ENCODE measurements at regions not wholly inside any gene's neighbourhood (a gene's known extent, or its start where the extent isn't known, plus 50 kb on each side); places are given as distances from the start of the nearest gene placed in this dataset.

DNA sequence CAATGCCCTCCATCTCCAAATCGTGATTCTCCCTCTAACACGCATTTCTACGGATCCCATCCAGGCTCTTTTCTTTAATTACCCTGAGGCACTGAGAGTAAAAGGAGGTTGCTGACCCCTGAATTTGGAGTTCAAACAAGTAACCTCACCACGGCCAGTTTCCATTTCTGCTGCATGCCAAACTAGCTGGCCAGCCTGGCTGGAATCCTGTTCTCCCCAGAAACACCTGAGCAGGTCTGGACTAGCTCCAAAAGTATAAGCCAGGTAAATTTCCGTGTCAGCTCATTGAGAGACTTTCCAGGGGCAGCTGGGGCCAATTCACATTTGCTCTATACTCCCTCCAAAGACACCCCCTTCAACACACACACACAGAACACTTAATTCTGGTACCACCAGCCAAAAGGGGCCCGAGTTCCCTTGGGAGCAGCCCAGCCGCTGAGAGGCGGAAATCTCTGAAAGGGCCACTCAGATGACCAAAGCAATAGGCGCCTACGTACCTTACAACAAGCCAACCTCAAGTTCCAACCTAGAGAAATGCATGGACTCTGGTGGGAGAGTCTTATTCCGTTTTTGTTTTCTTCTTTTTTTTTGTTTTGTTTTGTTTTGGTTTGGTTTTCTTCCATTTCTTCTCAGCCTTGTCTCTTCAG, 131.4 kb downstream of the NDUFA12 start:
- Histone ChIP-seq H3K27ac (ENCODE audit: low read length) (no peak overlapping the region), H3F3A (ENCODE audit: insufficient read depth, low read length, poor library complexity, severe bottlenecking) (no peaks in the 10 kb centered on the region), H3K36me3 (ENCODE audit: insufficient read depth, low read length) (no peaks in the 10 kb centered on the region), H4K20me1 (ENCODE audit: insufficient read depth) (no peaks in the 10 kb centered on the region), H3K9me3 (ENCODE audit: low read length) (no peaks in the 10 kb centered on the region), H3K9me2 (ENCODE audit: insufficient read depth, low read length) (no peaks in the 10 kb centered on the region), H3K4me2 (ENCODE audit: low read length) (no peak overlapping the region), H3K4me3 (ENCODE audit: low read length) (no peak overlapping the region), H3K9ac (ENCODE audit: low read length) (no peak overlapping the region), H2AFZ (ENCODE audit: low read depth, low read length) (no peak overlapping the region), H3K79me2 (replicated peaks; ENCODE audit: insufficient read depth, low read length) (no peaks in the 10 kb centered on the region), H3K27me3 (ENCODE audit: insufficient read depth, low read depth, low read length) (peaks cover 55% of the 10 kb centered on the region)
- no peak for TF ChIP-seq TAF1 (IDR thresholded peaks at IDR 0.05; ENCODE audit: low read depth)
- TF ChIP-seq, protein P1, sequence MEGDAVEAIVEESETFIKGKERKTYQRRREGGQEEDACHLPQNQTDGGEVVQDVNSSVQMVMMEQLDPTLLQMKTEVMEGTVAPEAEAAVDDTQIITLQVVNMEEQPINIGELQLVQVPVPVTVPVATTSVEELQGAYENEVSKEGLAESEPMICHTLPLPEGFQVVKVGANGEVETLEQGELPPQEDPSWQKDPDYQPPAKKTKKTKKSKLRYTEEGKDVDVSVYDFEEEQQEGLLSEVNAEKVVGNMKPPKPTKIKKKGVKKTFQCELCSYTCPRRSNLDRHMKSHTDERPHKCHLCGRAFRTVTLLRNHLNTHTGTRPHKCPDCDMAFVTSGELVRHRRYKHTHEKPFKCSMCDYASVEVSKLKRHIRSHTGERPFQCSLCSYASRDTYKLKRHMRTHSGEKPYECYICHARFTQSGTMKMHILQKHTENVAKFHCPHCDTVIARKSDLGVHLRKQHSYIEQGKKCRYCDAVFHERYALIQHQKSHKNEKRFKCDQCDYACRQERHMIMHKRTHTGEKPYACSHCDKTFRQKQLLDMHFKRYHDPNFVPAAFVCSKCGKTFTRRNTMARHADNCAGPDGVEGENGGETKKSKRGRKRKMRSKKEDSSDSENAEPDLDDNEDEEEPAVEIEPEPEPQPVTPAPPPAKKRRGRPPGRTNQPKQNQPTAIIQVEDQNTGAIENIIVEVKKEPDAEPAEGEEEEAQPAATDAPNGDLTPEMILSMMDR (IDR thresholded peaks at IDR 0.05; ENCODE audit: poor library complexity, severe bottlenecking): no peak
- TF ChIP-seq MXI1 (conservative IDR thresholded peaks at IDR 0.05; ENCODE audit: poor library complexity, severe bottlenecking): no peak
- TF ChIP-seq POLR2AphosphoS5 (IDR thresholded peaks at IDR 0.05): no peak
- TF ChIP-seq EZH2 (IDR thresholded peaks at IDR 0.05; ENCODE audit: borderline replicate concordance, insufficient read depth, low read length, poor library complexity, severe bottlenecking): no peak
- no peak for TF ChIP-seq EP300 (conservative IDR thresholded peaks at IDR 0.05; ENCODE audit: poor library complexity, severe bottlenecking)
- no peak for TF ChIP-seq SMC3 (conservative IDR thresholded peaks at IDR 0.05; ENCODE audit: poor library complexity)
- TF ChIP-seq, protein P2, sequence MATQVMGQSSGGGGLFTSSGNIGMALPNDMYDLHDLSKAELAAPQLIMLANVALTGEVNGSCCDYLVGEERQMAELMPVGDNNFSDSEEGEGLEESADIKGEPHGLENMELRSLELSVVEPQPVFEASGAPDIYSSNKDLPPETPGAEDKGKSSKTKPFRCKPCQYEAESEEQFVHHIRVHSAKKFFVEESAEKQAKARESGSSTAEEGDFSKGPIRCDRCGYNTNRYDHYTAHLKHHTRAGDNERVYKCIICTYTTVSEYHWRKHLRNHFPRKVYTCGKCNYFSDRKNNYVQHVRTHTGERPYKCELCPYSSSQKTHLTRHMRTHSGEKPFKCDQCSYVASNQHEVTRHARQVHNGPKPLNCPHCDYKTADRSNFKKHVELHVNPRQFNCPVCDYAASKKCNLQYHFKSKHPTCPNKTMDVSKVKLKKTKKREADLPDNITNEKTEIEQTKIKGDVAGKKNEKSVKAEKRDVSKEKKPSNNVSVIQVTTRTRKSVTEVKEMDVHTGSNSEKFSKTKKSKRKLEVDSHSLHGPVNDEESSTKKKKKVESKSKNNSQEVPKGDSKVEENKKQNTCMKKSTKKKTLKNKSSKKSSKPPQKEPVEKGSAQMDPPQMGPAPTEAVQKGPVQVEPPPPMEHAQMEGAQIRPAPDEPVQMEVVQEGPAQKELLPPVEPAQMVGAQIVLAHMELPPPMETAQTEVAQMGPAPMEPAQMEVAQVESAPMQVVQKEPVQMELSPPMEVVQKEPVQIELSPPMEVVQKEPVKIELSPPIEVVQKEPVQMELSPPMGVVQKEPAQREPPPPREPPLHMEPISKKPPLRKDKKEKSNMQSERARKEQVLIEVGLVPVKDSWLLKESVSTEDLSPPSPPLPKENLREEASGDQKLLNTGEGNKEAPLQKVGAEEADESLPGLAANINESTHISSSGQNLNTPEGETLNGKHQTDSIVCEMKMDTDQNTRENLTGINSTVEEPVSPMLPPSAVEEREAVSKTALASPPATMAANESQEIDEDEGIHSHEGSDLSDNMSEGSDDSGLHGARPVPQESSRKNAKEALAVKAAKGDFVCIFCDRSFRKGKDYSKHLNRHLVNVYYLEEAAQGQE (IDR thresholded peaks at IDR 0.05; ENCODE audit: borderline replicate concordance): no peak
- TF ChIP-seq RAD21 (conservative IDR thresholded peaks at IDR 0.05): no peak

DNA sequence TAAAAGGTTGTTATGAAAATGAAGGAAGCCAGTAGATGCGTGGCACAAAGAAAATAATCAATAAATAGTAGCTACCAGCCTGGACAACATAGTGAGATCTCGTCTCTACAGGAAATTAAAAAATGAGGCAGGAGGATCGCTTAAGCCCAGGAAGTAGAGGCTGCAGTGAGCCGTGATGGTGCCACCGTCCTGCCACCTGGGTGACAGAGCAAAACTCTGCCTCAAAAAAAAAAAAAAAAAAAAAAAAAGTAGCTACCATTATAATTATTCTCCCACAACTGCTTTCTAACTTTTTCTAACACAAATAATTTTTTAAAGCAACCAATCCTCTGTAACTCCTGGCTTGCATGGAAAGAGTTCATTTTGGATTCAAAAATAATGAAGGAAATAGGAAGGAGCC, 133.0 kb downstream of the NDUFA12 start:
- TF ChIP-seq SMC3 (conservative IDR thresholded peaks at IDR 0.05; ENCODE audit: poor library complexity): no peak
- no peak for TF ChIP-seq TAF1 (IDR thresholded peaks at IDR 0.05; ENCODE audit: low read depth)
- no peak for TF ChIP-seq POLR2AphosphoS5 (IDR thresholded peaks at IDR 0.05)
- no peak for TF ChIP-seq EZH2 (IDR thresholded peaks at IDR 0.05; ENCODE audit: borderline replicate concordance, insufficient read depth, low read length, poor library complexity, severe bottlenecking)
- TF ChIP-seq, protein P1 (IDR thresholded peaks at IDR 0.05; ENCODE audit: poor library complexity, severe bottlenecking): no peak
- no peak for TF ChIP-seq MXI1 (conservative IDR thresholded peaks at IDR 0.05; ENCODE audit: poor library complexity, severe bottlenecking)
- no peak for TF ChIP-seq RAD21 (conservative IDR thresholded peaks at IDR 0.05)
- no peak for TF ChIP-seq EP300 (conservative IDR thresholded peaks at IDR 0.05; ENCODE audit: poor library complexity, severe bottlenecking)
- TF ChIP-seq, protein P2 (IDR thresholded peaks at IDR 0.05; ENCODE audit: borderline replicate concordance): no peak
- H3K4me3 ChIP-seq (ENCODE audit: low read length): no peak overlapping the region
- peaks cover 47% of the 10 kb centered on the region for H3K27me3 ChIP-seq (ENCODE audit: insufficient read depth, low read depth, low read length)
- H3K9ac ChIP-seq (ENCODE audit: low read length): no peak overlapping the region
- H2AFZ ChIP-seq (ENCODE audit: low read depth, low read length): no peak overlapping the region
- H3K27ac ChIP-seq (ENCODE audit: low read length): no peak overlapping the region
- no peaks in the 10 kb centered on the region for H4K20me1 ChIP-seq (ENCODE audit: insufficient read depth)
- H3K79me2 ChIP-seq (replicated peaks; ENCODE audit: insufficient read depth, low read length): no peaks in the 10 kb centered on the region
- no peaks in the 10 kb centered on the region for H3K9me2 ChIP-seq (ENCODE audit: insufficient read depth, low read length)
- no peak overlapping the region for H3K4me2 ChIP-seq (ENCODE audit: low read length)
- no peaks in the 10 kb centered on the region for H3F3A ChIP-seq (ENCODE audit: insufficient read depth, low read length, poor library complexity, severe bottlenecking)
- no peaks in the 10 kb centered on the region for H3K9me3 ChIP-seq (ENCODE audit: low read length)
- H3K36me3 ChIP-seq (ENCODE audit: insufficient read depth, low read length): no peaks in the 10 kb centered on the region
